ENCODE measurements at regions not wholly inside any gene's neighbourhood (a gene's known extent, or its start where the extent isn't known, plus 50 kb on each side); places are given as distances from the start of the nearest gene placed in this dataset.

- Histone ChIP-seq H3K36me3 (ENCODE audit: insufficient read depth, low read length) (no peaks in the 10 kb centered on the region), H3K9me3 (replicated peaks; ENCODE audit: low read length) (no peaks in the 10 kb centered on the region), H3K27me3 (ENCODE audit: control insufficient read depth, insufficient read depth, low read length) (no peaks in the 10 kb centered on the region), H3K4me3 (ENCODE audit: low read length) (no peak overlapping the region), H3K4me2 (ENCODE audit: low read length) (no peak overlapping the region), H3K4me1 (ENCODE audit: control insufficient read depth, insufficient read depth, low read length) (peaks cover 5% of the 10 kb centered on the region), H3K9ac (ENCODE audit: low read depth, low read length) (no peak overlapping the region)
These were observed 54.9 kb upstream of the SACS start for GRCh38 chr13:23488442-23488841.

GRCh38 chr13:23496255-23496654 lies 62.8 kb upstream of the SACS start:
- Histone ChIP-seq H3K4me3 (ENCODE audit: low read length) (no peak overlapping the region), H3K4me1 (ENCODE audit: control insufficient read depth, insufficient read depth, low read length) (peaks cover 9% of the 10 kb centered on the region), H3K4me2 (ENCODE audit: low read length) (no peak overlapping the region), H3K9me3 (replicated peaks; ENCODE audit: low read length) (no peaks in the 10 kb centered on the region), H3K36me3 (ENCODE audit: insufficient read depth, low read length) (no peaks in the 10 kb centered on the region), H3K27me3 (ENCODE audit: control insufficient read depth, insufficient read depth, low read length) (no peaks in the 10 kb centered on the region), H3K9ac (ENCODE audit: low read depth, low read length) (no peak overlapping the region)

DNA sequence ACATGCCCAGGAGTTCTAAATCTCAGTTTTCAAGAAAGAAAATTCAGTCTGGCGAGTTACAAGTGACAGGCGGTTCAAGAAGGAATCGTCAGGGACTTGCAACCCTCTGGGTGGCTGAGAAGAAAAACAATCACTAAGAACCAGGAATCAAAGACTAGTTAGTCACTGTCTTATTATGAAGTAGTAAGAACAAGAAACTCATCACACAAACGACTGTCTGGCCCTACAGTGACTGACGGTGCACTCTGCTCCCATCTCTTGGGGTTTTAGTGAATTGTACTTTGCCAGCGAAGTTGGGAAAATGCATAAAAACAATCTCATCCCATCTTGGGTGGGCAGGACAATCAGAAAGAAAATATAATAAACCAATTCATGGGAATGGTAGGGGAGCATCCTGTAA lies 63.7 kb upstream of the SACS start:
- H3K4me2 ChIP-seq (ENCODE audit: low read length) = no peak overlapping the region
- H3K4me3 ChIP-seq (ENCODE audit: low read length) = no peak overlapping the region
- no peak overlapping the region for H3K9ac ChIP-seq (ENCODE audit: low read depth, low read length)
- H3K27me3 ChIP-seq (ENCODE audit: control insufficient read depth, insufficient read depth, low read length) = no peaks in the 10 kb centered on the region
- H3K36me3 ChIP-seq (ENCODE audit: insufficient read depth, low read length) = no peaks in the 10 kb centered on the region
- H3K4me1 ChIP-seq (ENCODE audit: control insufficient read depth, insufficient read depth, low read length) = peaks cover 11% of the 10 kb centered on the region
- no peaks in the 10 kb centered on the region for H3K9me3 ChIP-seq (replicated peaks; ENCODE audit: low read length)

DNA sequence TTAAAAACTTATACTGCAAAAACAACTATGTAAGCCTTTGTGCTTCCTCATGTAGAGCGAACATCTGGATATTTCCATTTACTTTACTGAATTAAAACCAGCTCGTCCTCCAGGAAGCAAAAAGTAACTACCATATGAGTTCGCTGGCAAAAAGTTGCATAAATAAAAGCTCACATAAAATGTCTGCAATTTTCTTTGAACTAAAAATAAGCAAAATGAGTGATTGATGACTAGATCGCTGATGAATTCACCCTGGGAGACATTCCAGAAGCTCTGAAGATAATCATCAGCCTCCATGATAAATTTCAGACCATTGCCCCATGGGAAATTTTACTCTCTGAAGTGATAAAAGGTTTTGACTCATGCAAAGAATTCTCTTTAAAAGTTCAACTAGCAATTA lies 67.3 kb upstream of the SACS start:
- Histone ChIP-seq H3K4me1 (ENCODE audit: control insufficient read depth, insufficient read depth, low read length) (peaks cover 32% of the 10 kb centered on the region), H3K9ac (ENCODE audit: low read depth, low read length) (no peak overlapping the region), H3K36me3 (ENCODE audit: insufficient read depth, low read length) (no peaks in the 10 kb centered on the region), H3K4me2 (ENCODE audit: low read length) (peak overlapping the region; percentile 63), H3K27me3 (ENCODE audit: control insufficient read depth, insufficient read depth, low read length) (no peaks in the 10 kb centered on the region), H3K9me3 (replicated peaks; ENCODE audit: low read length) (no peaks in the 10 kb centered on the region), H3K4me3 (ENCODE audit: low read length) (no peak overlapping the region)

- peaks cover 44% of the 10 kb centered on the region for H3K4me1 ChIP-seq (ENCODE audit: control insufficient read depth, insufficient read depth, low read length)
- H3K27me3 ChIP-seq (ENCODE audit: control insufficient read depth, insufficient read depth, low read length) = no peaks in the 10 kb centered on the region
- H3K9ac ChIP-seq (ENCODE audit: low read depth, low read length) = no peak overlapping the region
- H3K4me2 ChIP-seq (ENCODE audit: low read length) = peak overlapping the region; percentile 70
- no peaks in the 10 kb centered on the region for H3K36me3 ChIP-seq (ENCODE audit: insufficient read depth, low read length)
- H3K4me3 ChIP-seq (ENCODE audit: low read length) = no peak overlapping the region
- no peaks in the 10 kb centered on the region for H3K9me3 ChIP-seq (replicated peaks; ENCODE audit: low read length)
These were observed 66.0 kb upstream of the TNFRSF19 start for GRCh38 chr13:23504180-23504579.

DNA sequence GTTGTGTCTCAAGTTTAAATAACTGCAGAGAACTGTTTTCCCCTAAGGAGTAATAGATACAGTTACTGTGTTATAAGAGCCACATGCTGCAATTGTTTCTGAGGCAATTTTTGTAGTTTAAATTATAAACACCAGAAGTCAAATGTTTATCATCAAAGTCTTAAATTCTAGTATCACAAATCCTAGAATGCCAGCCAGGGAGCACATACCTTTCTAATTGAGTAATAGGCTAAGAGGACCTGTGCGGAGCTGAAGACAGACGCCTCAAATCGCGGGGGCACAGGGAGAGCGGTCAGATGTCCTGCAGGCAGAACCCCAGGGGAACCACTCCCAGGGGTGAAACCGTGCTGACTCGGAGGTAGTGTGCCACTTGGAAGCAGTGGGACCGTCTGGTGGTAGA lies 65.2 kb upstream of the TNFRSF19 start:
- Histone ChIP-seq H3K4me3 (ENCODE audit: low read length) (peak overlapping the region; percentile 39), H3K36me3 (ENCODE audit: insufficient read depth, low read length) (no peaks in the 10 kb centered on the region), H3K4me1 (ENCODE audit: control insufficient read depth, insufficient read depth, low read length) (peaks cover 49% of the 10 kb centered on the region), H3K27me3 (ENCODE audit: control insufficient read depth, insufficient read depth, low read length) (no peaks in the 10 kb centered on the region), H3K4me2 (ENCODE audit: low read length) (peak overlapping the region; percentile 70), H3K9ac (ENCODE audit: low read depth, low read length) (peak overlapping the region; percentile 7), H3K9me3 (replicated peaks; ENCODE audit: low read length) (no peaks in the 10 kb centered on the region)

- Histone ChIP-seq H3K9ac (ENCODE audit: low read depth, low read length) (no peak overlapping the region), H3K4me1 (ENCODE audit: control insufficient read depth, insufficient read depth, low read length) (peaks cover 53% of the 10 kb centered on the region)
These were observed 64.0 kb upstream of the TNFRSF19 start for GRCh38 chr13:23506071-23506806.

DNA sequence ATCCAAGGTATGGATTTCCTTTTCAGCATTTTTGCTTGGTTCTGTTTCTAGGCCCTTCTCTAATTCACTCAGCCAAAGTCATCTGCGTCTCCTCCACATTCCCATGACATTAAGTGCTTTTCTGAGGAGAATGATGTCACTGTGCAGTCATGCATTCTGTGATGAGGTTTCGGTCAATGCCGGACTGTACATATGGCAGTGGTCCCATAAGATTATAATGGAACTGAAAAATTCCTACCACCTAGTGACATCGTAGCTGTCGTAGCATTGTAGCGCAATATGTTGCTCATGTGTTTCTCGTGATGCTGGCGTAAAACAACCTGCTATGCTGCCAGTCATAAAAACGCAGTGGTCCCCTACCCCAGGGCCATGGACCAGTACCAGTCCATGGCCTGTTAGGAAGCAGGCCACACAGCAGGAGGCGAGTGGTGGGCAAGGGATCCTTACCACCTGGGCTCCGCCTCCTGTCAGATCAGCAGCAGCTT lies 63.4 kb upstream of the TNFRSF19 start:
- Histone ChIP-seq H3K36me3 (ENCODE audit: insufficient read depth, low read length) (no peaks in the 10 kb centered on the region), H3K4me1 (ENCODE audit: control insufficient read depth, insufficient read depth, low read length) (peaks cover 53% of the 10 kb centered on the region), H3K4me2 (ENCODE audit: low read length) (no peak overlapping the region), H3K9me3 (replicated peaks; ENCODE audit: low read length) (no peaks in the 10 kb centered on the region), H3K9ac (ENCODE audit: low read depth, low read length) (no peak overlapping the region), H3K4me3 (ENCODE audit: low read length) (no peak overlapping the region), H3K27me3 (ENCODE audit: control insufficient read depth, insufficient read depth, low read length) (no peaks in the 10 kb centered on the region)

More at GRCh38 chr13:23506071-23506806, 64.0 kb upstream of the TNFRSF19 start:
- Histone ChIP-seq H3K9me3 (replicated peaks; ENCODE audit: low read length) (no peaks in the 10 kb centered on the region), H3K4me3 (ENCODE audit: low read length) (no peak overlapping the region), H3K4me2 (ENCODE audit: low read length) (peak overlapping the region; percentile 9), H3K36me3 (ENCODE audit: insufficient read depth, low read length) (no peaks in the 10 kb centered on the region), H3K27me3 (ENCODE audit: control insufficient read depth, insufficient read depth, low read length) (no peaks in the 10 kb centered on the region)

GRCh38 chr13:23509781-23510543 lies 60.2 kb upstream of the TNFRSF19 start:
- Histone ChIP-seq H3K4me3 (ENCODE audit: low read length) (no peak overlapping the region), H3K36me3 (ENCODE audit: insufficient read depth, low read length) (no peaks in the 10 kb centered on the region), H3K27me3 (ENCODE audit: control insufficient read depth, insufficient read depth, low read length) (peaks cover 3% of the 10 kb centered on the region), H3K9me3 (replicated peaks; ENCODE audit: low read length) (no peaks in the 10 kb centered on the region), H3K4me1 (ENCODE audit: control insufficient read depth, insufficient read depth, low read length) (peaks cover 41% of the 10 kb centered on the region), H3K4me2 (ENCODE audit: low read length) (peak overlapping the region; percentile 21), H3K9ac (ENCODE audit: low read depth, low read length) (no peak overlapping the region)

DNA sequence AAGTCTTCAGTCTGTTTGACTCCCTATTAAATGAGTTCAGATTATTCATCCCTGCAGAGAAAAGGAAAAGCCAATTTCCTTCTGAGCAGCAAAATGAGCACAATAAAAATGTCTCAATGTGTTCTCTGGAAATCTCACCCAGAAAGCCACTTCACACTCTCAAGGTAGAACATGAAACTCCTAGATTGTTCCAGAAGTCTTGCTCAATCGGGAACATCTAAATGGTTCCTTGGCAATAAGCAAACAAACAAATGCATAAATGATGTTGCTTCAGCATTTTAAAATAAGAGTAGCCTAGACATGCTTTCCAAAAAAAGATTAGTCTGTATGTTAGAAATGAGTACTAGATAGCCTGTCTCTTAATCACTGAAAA lies 59.7 kb upstream of the TNFRSF19 start:
- no peaks in the 10 kb centered on the region for H3K9me3 ChIP-seq (replicated peaks; ENCODE audit: low read length)
- H3K9ac ChIP-seq (ENCODE audit: low read depth, low read length) = no peak overlapping the region
- peak overlapping the region; percentile 21 for H3K4me2 ChIP-seq (ENCODE audit: low read length)
- H3K4me3 ChIP-seq (ENCODE audit: low read length) = no peak overlapping the region
- peaks cover 35% of the 10 kb centered on the region for H3K4me1 ChIP-seq (ENCODE audit: control insufficient read depth, insufficient read depth, low read length)
- H3K27me3 ChIP-seq (ENCODE audit: control insufficient read depth, insufficient read depth, low read length) = peaks cover 3% of the 10 kb centered on the region
- H3K36me3 ChIP-seq (ENCODE audit: insufficient read depth, low read length) = no peaks in the 10 kb centered on the region

- Histone ChIP-seq H3K9me3 (replicated peaks; ENCODE audit: low read length) (no peaks in the 10 kb centered on the region), H3K36me3 (ENCODE audit: insufficient read depth, low read length) (no peaks in the 10 kb centered on the region)
These were observed 59.1 kb upstream of the TNFRSF19 start for GRCh38 chr13:23510979-23511735.

More at GRCh38 chr13:23510979-23511735, 59.1 kb upstream of the TNFRSF19 start:
- no peak overlapping the region for H3K4me2 ChIP-seq (ENCODE audit: low read length)
- no peak overlapping the region for H3K9ac ChIP-seq (ENCODE audit: low read depth, low read length)
- H3K27me3 ChIP-seq (ENCODE audit: control insufficient read depth, insufficient read depth, low read length) = peaks cover 3% of the 10 kb centered on the region
- H3K4me1 ChIP-seq (ENCODE audit: control insufficient read depth, insufficient read depth, low read length) = peaks cover 30% of the 10 kb centered on the region
- H3K4me3 ChIP-seq (ENCODE audit: low read length) = no peak overlapping the region
